Skeletal muscle cell (primary cell): ENCODE measurements at regions not wholly inside any gene's neighbourhood (a gene's known extent, or its start where the extent isn't known, plus 50 kb on each side); places are given as distances from the start of the nearest gene placed in this dataset.
"Not testable (repeated sequence)": the region's sequence is repeated elsewhere in the genome, so short reads cannot be mapped to it uniquely, and the experiment has no call there.

ENCODE experiments used
- DNase-seq: peaks from one replicate; pipeline ENCODE4 v3.0.0-alpha.2; 2010; ENCODE audit warnings: low read depth
- H3K4me3 ChIP-seq: 2 replicates; pipeline ENCODE4 v1.5.1; 2011; ENCODE audit warnings: low read depth, mild to moderate bottlenecking, control low read depth, low read length, moderate library complexity

GRCh38 chr12:131283862-131284825 lies 330.4 kb downstream of the ADGRD1 start:
- DNase-seq, H3K4me3 ChIP-seq: not testable (repeated sequence)

GRCh38 chr12:131284954-131285904 lies 331.5 kb downstream of the ADGRD1 start:
- DNase-seq, result not testable (repeated sequence)

GRCh38 chr12:131285905-131286295 lies 332.2 kb downstream of the ADGRD1 start:
- DNase-seq, H3K4me3 ChIP-seq: not testable (repeated sequence)

More at GRCh38 chr12:131284954-131285904, 331.5 kb downstream of the ADGRD1 start:
- H3K4me3 ChIP-seq, result not testable (repeated sequence)

DNA sequence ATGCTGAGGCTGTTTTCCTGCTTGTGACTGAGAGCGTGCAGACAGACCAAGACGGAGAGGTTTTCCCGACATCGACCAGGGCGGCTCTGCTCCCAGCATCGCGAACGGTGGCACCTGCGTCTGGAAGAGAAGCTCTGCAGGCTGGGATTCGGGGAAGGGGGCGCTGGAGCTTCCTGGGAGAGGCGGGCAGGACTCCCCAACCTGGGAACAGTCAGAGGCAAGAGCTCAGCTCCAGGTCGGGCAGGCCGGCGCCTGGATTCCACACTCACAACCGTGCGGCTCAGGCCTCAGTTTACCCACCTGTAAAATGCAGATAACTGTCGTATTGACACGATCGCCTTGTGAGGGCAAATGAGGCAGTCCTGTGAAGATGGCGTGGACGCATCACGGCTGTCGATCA lies 332.6 kb downstream of the ADGRD1 start:
- H3K4me3 ChIP-seq, DNase-seq: not testable (repeated sequence)

DNA sequence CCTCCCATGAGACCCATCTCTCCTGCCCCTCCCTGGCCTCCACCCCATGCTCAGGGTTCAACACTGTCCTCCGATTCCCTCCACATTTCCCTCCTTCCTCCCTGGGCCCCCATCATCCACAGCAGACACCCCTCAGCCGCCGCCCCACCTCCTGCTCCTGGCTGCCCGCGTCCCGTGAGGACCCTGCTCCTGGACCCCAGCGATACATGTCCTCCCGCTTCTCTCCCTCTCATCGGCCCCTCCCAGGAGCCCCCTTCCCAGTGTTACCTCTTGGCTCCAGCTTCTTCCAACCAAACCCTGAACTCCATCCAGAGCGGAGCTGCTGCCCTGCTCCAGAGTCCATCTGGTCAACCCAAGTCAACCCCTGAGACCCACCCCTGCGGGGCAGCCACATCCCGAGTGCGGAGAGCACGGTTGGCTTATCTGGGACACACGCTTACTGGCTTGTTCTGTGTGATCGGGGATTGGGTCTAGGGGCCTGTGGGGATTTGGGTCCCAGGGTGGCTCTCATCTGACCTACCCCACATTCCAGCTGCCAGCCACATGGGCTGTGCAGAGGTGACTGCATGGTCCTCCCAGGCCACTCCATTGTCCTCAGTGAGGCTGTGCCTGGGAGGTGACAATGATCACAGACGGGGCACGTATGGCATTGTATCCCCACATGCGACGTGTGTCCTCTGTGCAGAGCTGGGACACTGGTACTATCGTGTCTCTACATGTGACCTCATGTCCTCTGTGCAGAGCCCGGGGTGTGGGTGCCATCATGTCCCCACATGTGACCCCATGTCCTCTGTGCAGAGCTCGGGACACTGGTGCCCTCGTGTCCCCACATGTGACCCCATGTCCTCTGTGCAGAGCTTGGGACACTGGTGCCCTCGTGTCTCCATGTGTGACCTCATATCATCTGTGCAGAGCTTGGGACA lies 333.6 kb downstream of the ADGRD1 start:
- DNase-seq, result no peak
- H3K4me3 ChIP-seq, result no peak overlapping the region

- DNase-seq, result no peak
- no peak overlapping the region for H3K4me3 ChIP-seq
Observed at GRCh38 chr12:131287938-131288764, 334.4 kb downstream of the ADGRD1 start.

DNA sequence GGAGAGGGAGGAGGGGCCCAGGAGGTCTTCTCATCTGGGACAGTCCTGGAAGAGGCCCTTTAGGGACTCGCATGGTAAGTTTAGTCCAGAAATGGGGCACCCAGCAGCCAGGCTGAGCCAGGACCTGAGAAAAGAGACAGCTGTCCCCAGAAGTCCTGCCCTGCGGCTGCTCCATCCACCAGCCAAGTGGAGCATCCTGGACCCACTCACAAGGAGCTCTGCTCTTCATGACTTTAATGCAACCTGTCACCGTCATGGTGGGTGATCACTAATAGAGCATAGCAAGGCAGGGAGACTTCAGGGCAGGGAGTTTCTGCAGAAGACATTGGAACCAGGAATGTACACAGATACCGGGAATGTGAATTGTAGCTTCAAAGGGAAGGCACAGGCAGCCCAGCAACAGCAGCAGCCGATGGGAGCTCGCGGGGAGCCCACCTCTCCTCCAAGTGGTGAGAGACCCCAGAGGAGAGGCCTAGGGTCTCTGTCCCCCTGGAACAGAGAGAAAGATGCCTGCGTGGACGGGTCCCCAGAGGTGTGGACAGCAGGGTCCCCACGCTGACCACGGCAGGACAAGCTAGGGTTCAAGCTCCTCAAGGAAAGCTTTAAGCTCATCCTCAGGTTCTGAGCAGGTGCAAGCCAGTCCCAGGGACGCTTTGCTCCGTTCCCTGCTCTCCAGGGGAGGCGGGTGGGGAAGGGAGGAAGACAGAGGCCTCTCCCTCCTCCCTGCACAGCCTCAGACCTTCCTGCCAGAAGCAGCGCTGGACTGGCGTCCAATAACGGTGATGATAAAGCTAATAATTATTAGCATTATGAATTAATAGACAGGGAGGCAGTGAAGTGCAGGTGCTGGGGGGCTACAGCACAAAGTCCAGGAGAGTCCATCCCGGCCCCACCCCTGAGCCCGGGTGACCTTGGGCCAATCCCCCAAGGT lies 335.3 kb downstream of the ADGRD1 start:
- H3K4me3 ChIP-seq, DNase-seq: not testable (repeated sequence)

- DNase-seq, H3K4me3 ChIP-seq: not testable (repeated sequence)
Observed at GRCh38 chr12:131289807-131290206, 336.1 kb downstream of the ADGRD1 start.

GRCh38 chr12:131290255-131290959 lies 336.7 kb downstream of the ADGRD1 start:
- DNase-seq, result no peak
- H3K4me3 ChIP-seq, result no peak overlapping the region

DNA sequence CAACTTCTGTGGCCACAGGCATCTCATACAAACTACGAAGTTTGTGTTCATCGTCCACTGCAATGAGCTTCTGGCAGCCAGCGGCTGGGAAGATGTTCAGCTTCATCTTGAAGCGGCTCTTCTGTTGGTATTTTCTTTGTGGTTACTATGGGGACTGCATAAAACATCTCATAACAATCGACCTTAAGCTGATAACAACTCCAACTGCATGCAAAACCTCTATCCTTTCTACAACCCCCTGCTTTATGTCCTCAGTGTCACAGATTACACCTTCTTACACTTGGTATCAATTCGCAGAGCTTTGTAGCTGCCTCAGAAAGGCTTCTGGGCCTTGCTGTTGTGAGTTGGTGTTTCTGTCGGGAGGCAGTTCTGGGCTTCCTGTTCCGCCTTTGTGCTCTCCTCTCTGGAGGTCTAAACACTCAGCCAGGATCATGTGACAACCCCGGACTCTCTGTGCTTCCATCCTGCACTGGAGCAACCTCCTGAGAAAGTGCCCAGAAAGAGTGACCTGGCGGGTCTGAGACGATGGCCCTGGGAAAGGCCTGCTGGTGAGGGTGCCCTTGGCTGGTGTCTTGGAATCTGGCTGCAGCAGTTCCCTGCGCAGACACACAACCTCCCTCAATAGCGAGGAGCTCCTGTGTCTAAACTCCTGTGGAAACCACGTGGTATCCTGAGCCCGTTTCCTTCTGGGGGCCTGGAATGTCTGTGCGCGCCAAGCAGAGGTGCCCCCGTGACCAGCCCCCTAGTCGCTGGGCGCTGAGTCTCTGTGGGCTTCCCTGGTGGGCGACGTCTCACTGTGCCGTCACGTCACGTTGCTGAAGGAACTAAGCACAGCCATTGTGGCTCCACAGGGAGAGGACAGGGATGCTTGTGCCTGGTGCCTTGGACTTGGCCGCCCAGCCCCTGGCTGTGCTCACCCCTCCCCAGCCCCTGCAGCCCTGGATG lies 339.6 kb downstream of the ADGRD1 start:
- DNase-seq, H3K4me3 ChIP-seq: not testable (repeated sequence)

- DNase-seq, H3K4me3 ChIP-seq: not testable (repeated sequence)
Observed at GRCh38 chr12:131294716-131295115, 341.0 kb downstream of the ADGRD1 start.

DNA sequence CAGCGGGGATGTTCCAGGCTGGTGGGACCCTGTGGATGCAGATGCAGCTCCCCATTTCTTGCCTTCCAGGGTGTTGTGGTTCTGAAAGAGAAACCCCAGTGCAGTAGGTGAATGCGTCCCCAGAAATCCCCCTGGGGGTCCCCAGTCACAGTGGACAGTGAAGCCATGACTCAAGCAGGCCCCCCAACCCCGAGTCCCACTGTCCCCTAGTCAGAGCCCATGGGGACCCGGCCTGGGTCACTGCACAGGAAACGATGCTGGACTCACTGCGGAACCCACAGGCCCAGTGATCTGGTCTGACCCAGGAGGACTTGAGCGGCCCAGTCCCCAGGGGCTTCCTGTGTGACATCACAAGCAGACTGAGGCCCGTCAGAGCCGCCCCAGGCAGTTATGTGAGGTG lies 341.4 kb downstream of the ADGRD1 start:
- H3K4me3 ChIP-seq, DNase-seq: not testable (repeated sequence)

- DNase-seq, H3K4me3 ChIP-seq: not testable (repeated sequence)
Observed at GRCh38 chr12:131295559-131295958, 341.9 kb downstream of the ADGRD1 start.

- H3K4me3 ChIP-seq, DNase-seq: not testable (repeated sequence)
Observed at GRCh38 chr12:131296136-131296535, 342.4 kb downstream of the ADGRD1 start.

GRCh38 chr12:131296651-131297050 lies 342.9 kb downstream of the ADGRD1 start:
- not testable (repeated sequence) for H3K4me3 ChIP-seq, DNase-seq
